Omental fat pad (tissue), 3 donors: ENCODE measurements at regions not wholly inside any gene's neighbourhood (a gene's known extent, or its start where the extent isn't known, plus 50 kb on each side); places are given as distances from the start of the nearest gene placed in this dataset.

Source experiments
- ATAC-seq: fragments of 150-250 bp; one replicate; pipeline ENCODE4 v1.9.1; 2016; ENCODE audit warnings: mild to moderate bottlenecking, moderate library complexity; ENCODE audit not compliant: low FRiP score
- DNase-seq: peaks from one replicate; pipeline ENCODE4 v3.0.0-alpha.2; 2019; ENCODE audit warnings: low spot score
- TF ChIP-seq, protein P1 (sequence below), 3 donors: fragments of 450-650 bp; IDR thresholded peaks; one replicate each; pipeline ENCODE4 v1.5.1; 2016 to 2017; ENCODE audit warnings: antibody characterized with exemption in 3 of 3, mild to moderate bottlenecking in 3 of 3, moderate library complexity in 2 of 3

DNA sequence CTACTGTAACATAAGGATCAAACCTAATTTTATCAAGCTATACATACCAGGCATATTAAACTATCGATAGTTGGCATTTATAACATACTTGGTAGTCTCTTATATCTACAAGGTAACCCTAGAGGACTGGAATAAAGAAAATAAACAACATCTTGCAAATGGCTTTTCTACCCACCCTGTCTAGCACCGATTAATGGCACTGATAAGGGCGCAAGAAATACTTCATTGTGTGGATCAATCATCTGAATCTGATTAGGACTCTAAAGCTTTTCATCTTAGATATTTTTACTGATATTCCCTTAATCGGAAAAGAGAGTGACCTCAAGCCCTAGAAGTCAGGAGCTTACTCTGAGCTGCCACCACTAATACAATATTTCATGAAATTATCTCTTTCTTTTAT is 1461.7 kb upstream of the PIK3C3 start:
- TF ChIP-seq, protein P1, sequence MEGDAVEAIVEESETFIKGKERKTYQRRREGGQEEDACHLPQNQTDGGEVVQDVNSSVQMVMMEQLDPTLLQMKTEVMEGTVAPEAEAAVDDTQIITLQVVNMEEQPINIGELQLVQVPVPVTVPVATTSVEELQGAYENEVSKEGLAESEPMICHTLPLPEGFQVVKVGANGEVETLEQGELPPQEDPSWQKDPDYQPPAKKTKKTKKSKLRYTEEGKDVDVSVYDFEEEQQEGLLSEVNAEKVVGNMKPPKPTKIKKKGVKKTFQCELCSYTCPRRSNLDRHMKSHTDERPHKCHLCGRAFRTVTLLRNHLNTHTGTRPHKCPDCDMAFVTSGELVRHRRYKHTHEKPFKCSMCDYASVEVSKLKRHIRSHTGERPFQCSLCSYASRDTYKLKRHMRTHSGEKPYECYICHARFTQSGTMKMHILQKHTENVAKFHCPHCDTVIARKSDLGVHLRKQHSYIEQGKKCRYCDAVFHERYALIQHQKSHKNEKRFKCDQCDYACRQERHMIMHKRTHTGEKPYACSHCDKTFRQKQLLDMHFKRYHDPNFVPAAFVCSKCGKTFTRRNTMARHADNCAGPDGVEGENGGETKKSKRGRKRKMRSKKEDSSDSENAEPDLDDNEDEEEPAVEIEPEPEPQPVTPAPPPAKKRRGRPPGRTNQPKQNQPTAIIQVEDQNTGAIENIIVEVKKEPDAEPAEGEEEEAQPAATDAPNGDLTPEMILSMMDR (IDR thresholded peaks at IDR 0.05) = no peak
- ATAC-seq (no peak), DNase-seq (no peak)

DNA sequence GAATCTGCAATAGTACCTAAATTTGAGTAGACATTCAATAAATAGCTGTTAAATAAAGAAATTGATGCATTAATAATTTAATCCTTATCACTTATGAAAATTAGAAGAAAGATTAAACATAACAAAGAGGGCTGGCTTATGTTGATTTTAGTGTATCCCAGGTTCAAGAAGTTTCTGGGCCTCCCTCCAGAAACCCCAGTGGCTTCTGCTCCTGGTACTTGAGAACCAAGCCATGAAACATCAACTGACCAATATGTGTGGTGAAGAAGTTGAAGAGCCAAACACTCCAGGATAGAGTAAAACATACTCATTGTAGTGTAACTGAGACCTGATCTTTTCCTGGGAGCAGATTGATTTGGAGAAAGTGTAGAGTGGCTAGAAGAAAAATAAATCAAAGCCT is 1465.7 kb upstream of the PIK3C3 start:
- TF ChIP-seq, protein P1 (IDR thresholded peaks at IDR 0.05) = no peak
- DNase-seq = no peak
- ATAC-seq = no peak

DNA sequence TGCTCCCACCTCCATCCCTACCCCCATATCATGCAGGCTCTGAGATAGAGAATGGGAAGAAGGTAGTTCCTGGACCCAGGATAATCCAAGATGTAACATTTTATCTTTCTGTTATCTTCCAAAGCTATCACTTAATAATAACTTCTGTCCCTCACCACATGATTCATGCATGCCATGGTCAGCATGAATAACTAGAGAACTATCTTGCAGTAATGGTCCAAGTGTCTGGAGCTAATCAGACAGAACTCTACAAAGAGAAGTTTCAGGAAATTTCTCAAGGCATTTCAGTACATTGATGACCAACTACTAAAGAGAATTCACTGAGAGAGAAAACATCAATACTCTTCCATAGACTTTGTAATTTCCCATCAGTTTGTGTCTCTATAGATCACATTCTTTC is 1469.7 kb upstream of the PIK3C3 start:
- no peak for ATAC-seq
- no peak for DNase-seq
- TF ChIP-seq, protein P1 (IDR thresholded peaks at IDR 0.05) = no peak

DNA sequence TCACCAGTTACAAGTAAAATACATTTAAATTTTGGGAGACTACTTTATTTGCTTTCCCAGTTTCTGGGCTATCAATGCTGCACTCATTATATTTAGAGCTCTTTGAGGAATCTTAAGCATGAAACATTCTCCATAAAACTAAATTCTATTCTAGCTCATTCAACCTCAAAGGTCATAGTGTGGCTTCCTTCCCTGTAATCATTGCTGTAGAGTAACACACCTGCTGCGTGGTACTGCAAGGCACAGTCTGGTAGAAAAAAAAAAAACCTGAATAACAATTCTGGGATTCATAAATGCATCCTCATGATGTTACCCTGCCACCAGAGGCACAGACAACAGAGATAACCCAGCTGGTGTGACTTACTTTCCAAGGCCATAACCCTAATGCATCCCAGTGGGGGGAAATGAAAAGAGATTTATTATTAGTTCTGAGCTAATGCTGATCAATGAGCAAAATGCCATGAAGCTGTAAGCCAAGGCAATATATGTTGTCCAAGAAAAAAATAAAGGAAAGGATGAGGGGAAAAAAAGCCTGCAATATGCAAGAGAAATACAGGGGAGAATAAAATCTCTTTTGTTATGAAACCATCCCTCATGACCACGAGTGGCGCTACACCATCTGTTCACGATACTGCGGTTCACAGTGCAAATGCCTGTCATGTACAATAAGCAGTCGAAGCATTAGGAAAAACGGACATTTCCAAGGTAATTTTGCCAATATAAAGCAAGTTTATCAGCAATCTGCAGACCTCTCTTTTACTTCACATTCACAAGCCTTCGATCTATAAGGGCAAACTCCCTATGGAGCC is 1481.6 kb upstream of the PIK3C3 start:
- ATAC-seq (no peak), DNase-seq (no peak)
- TF ChIP-seq, protein P1 (IDR thresholded peaks at IDR 0.05) = no peak

DNA sequence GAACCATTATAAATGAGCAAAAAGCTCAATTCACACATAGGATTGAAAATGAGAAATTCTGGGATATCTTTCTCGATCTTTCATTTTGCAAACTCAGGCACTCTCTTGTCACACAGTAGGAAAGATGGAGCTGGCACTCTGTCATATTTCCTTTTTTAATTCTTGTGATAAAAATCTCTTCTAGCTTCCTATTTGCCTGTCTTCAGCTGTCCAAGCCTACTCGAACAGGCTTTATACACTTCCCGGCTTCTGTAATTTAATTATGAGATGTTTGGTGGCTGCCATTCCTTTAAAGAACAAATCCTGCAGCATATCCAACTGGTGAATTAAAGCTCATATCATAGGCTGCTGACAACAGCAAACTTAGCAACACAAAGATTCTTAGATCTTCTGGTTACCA is 1484.3 kb upstream of the PIK3C3 start:
- DNase-seq (no peak), ATAC-seq (no peak)
- TF ChIP-seq, protein P1 (IDR thresholded peaks at IDR 0.05) = no peak

DNA sequence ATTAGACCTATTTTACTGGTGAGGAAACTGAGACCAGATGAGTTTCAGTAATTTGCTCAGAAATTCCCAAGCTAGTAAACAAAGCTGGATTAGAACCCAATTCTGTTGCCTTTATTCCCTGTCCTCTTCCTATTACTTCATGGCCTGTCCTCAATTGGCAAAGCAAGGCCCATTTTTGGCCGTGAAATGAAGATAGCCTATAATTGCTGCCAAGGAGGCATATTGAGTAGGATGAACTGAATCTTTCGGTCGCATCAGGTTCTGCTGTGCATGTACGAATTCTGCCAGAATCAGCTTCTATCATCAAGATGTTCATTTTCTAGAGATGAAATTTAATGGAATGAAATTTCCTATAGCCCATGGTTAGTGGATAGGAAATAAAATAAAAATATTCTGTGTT is 1485.2 kb upstream of the PIK3C3 start:
- TF ChIP-seq, protein P1 (IDR thresholded peaks at IDR 0.05) = no peak
- DNase-seq (no peak), ATAC-seq (no peak)

DNA sequence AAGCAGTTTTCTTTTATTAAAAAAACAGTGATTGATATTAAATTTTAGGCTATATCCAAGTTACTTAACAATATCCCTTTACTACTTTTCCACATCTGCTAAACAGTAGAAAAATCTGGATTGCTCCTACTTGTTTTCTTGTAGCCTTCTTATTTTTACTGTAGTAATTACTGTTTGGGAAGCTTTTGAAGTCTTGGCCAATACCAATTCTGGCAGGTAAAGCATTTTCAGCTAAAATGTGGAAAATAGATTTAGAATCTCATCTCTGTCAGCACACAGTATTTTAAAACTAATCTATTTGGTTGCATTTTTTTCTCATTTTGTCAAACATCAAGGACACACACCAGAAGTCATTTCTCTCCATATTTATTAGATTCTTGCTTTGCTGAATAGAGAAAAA is 1485.7 kb upstream of the PIK3C3 start:
- ATAC-seq (no peak), DNase-seq (no peak)
- TF ChIP-seq, protein P1 (IDR thresholded peaks at IDR 0.05) = no peak
